Activated CD4-positive, alpha-beta T cell treated with anti-CD3 and anti-CD28 coated beads, Interleukin-2, amount 50 U/mL, for 24 hours (primary cell): ENCODE measurements at regions not wholly inside any gene's neighbourhood (a gene's known extent, or its start where the extent isn't known, plus 50 kb on each side); places are given as distances from the start of the nearest gene placed in this dataset.

ENCODE experiments used
- DNase-seq, 2 donors: peaks; one replicate each; pipeline ENCODE4 v3.0.0-alpha.2; 2020; ENCODE audit warnings: low read depth in 1 of 2, low spot score in 1 of 2

DNA sequence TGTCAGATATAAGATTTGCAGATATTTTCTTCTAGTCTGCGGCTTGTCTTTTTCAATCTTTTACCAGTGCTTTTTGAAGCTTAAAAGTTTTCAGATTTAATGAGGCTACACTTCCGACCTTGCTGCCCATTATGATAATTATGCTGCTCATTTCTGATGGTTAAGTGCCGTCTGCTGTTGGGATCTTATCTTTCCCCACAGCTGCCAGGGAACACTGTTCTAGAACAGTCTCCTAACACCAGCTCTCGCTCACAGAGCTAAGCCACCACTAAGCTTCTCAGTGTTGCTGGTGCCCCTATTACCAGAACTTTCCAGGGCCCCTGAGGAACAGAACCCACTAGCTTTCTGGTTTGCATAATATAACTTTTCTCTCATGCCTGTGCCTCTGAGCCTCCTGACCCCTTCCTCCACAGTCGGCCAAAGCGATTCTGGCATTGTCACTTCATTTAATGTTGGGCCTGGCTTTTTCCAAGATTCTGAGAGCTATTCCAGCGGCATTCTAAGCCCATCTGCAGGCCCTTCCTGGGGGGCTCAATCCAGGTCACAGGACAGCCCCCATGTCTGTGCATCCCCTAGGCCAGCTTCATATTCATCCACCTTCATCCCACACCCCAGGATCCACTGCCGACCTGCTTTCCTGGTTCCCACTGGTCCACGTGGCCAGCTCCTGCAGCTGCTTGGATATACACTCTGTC is 237.0 kb downstream of the PTPRU start:
- DNase-seq, result no peak

GRCh38 chr1:29471487-29472313 is 235.4 kb downstream of the PTPRU start:
- DNase-seq, result no peak

DNA sequence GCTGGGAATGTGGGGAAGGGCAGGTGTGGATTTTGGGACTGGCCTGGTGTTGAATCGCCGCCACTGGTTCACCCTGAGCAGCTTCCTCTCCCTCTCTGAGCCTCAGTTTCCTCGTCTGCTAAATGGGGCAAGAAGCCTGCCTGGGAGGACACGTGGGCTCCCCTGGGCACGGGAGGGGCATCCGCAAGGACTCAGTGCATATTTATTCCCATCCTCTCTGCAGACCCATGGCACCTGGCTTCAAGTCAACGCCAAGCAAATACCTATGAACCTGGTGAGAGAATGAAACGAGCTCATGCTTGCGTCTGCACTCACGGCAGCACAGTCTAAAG is 234.4 kb downstream of the PTPRU start:
- DNase-seq, result no peak

- DNase-seq, result no peak
Measured at GRCh38 chr1:29470087-29470787, 233.9 kb downstream of the PTPRU start.

- DNase-seq, result no peak
Measured at GRCh38 chr1:29469457-29469856, 233.1 kb downstream of the PTPRU start.

- DNase-seq, result no peak
Measured at GRCh38 chr1:29467989-29468900, 231.9 kb downstream of the PTPRU start.

DNA sequence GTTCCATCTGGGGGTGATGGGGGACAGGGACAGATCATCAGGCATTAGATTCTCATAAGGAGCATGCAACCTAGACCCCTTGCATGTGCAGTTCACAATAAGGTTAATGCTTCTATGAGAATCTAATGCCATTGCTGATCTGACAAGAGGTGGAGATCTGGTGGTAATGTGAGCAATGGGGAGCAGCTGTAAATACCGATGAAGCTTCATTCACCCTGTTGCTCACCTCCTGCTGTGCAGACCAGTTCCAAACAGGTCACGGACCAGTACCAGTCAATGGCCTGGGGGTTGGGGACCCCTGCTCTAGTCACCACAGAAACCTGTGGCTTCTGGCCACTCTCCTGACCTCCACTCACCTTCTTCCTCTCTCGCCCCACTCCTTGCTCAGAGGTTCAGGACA is 229.9 kb downstream of the PTPRU start:
- no peak for DNase-seq

DNA sequence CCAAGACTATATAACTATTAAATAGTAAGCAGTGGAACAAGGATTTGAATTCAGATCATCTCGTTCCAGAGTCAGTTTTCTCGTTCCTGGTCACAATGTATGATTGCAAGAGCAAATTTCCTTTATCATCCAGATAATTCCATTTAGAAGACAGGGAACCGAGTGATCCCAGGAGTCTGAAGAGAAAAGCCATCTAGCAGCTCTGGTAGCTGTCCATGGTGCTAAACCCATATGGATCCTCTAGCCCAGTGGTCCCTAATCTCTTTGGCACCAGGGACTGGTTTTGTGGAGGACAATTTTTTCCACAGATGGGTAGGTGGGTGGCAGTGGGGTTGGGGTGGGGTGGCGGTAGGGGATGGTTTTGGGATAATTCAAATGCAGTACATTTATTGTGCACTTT is 229.4 kb downstream of the PTPRU start:
- no peak for DNase-seq

- no peak for DNase-seq
Measured at GRCh38 chr1:29462096-29462495, 225.8 kb downstream of the PTPRU start.

DNA sequence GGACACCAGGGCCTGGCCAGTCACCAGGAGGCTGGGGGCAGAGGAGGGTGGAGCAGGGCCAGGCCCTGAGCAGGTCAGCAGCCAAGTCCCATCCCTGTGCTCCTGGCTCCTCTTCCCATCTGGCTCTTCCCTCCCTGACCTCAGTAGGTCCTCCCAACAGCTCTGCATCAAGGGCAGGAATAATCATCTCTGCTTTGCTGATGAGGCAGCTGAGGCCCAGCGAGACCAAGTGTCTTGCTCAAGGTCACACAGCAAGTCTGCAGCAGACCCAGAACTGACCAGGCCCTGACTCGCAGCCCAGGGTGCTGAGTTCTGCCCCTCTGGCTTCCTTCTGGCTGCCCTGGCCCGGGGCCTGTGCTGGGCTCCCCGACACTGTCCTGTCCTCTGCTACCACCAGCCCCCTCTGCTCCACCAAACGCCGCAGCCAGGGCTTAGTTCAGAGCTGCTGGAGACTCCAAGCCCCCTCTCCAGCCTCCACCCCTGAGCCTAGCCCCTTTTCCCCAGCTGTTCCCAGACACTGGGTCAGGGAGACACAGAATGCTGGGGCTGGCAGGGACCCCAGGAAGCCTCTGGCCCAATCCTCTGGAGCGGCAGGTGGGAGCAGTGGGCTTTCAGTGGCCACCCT is 224.9 kb downstream of the PTPRU start:
- no peak for DNase-seq

DNA sequence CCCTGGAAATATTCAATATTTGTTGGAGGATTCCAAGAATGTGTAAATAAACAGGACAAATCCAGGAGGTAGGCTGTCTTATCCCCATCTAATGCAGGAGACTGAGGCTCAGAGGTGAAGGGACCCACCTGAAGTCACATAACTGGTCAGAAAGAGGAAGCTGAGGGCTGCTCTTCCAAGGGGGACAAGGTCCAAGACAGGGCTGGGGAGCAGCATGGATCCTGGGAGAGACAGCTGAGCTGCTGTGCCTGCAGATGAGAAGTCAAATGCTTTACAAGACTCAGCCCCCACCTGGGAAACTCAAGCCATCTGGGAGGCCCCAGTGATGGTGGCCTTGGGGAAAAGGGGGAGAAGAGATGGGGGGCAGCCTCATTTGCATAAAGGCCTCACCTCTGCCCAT is 224.4 kb downstream of the PTPRU start:
- no peak for DNase-seq

DNA sequence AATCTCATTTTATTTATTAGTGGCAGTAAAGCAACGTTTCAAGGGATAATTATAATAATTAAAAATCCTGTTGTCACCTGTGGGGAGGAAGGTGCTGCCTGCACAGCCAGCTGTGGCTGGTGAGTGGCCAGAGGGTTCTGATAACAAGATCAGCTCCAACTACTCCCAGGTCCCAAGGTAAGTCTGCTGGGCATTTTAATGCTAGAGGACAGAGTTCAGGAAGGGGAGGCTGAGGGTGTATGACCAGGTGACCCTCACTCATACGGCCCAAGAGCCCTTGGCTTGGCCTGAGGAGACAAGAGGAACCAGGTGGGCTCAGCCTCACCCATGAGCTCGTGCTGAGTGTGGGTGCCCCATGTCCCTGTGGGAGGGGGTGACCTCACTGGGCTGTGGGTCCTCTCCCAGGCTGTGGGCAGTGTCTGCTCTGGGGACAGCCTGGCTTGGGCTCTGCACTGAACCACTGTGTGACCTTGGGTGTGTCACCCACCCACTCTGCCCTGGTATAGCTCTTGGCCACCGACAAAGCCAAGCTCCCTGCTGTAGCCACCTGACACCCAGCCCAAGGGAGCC is 223.8 kb downstream of the PTPRU start:
- DNase-seq, result no peak

GRCh38 chr1:29459620-29459945 is 223.3 kb downstream of the PTPRU start:
- no peak for DNase-seq

- DNase-seq, result no peak
Measured at GRCh38 chr1:29458737-29459619, 222.7 kb downstream of the PTPRU start.

- no peak for DNase-seq
Measured at GRCh38 chr1:29457496-29458368, 221.4 kb downstream of the PTPRU start.

- DNase-seq, result no peak
Measured at GRCh38 chr1:29456685-29457435, 220.5 kb downstream of the PTPRU start.

- no peak for DNase-seq
Measured at GRCh38 chr1:29455781-29456180, 219.5 kb downstream of the PTPRU start.
